ENCODE measurements at regions not wholly inside any gene's neighbourhood (a gene's known extent, or its start where the extent isn't known, plus 50 kb on each side); places are given as distances from the start of the nearest gene placed in this dataset.

- TF ChIP-seq ARNTL (CRISPR knock-in tag; IDR thresholded peaks at IDR 0.05; ENCODE audit: borderline replicate concordance, low read depth) (no peak), ZNF70 (CRISPR knock-in tag; IDR thresholded peaks at IDR 0.05) (no peak), PATZ1 (CRISPR knock-in tag; IDR thresholded peaks at IDR 0.05; ENCODE audit: borderline replicate concordance) (no peak)
Measured at GRCh38 chr22:49650336-49651241, 177.1 kb downstream of the BRD1 start.

All from SK-N-SH treated with all-trans-retinoic acid at 6 μM for 48 hours (cell line).